Stimulated activated CD8-positive, alpha-beta memory T cell treated with anti-CD3 and anti-CD28 coated beads, Interleukin-7, amount 100 ng/mL, for 48 hours (primary cell): ENCODE measurements at regions not wholly inside any gene's neighbourhood (a gene's known extent, or its start where the extent isn't known, plus 50 kb on each side); places are given as distances from the start of the nearest gene placed in this dataset.

ENCODE experiments used
- DNase-seq, 2 donors: peaks; one replicate each; pipeline ENCODE4 v3.0.0-alpha.2; 2020; ENCODE audit warnings: low read depth in 1 of 2; ENCODE audit errors: extremely low read depth in 1 of 2

DNA sequence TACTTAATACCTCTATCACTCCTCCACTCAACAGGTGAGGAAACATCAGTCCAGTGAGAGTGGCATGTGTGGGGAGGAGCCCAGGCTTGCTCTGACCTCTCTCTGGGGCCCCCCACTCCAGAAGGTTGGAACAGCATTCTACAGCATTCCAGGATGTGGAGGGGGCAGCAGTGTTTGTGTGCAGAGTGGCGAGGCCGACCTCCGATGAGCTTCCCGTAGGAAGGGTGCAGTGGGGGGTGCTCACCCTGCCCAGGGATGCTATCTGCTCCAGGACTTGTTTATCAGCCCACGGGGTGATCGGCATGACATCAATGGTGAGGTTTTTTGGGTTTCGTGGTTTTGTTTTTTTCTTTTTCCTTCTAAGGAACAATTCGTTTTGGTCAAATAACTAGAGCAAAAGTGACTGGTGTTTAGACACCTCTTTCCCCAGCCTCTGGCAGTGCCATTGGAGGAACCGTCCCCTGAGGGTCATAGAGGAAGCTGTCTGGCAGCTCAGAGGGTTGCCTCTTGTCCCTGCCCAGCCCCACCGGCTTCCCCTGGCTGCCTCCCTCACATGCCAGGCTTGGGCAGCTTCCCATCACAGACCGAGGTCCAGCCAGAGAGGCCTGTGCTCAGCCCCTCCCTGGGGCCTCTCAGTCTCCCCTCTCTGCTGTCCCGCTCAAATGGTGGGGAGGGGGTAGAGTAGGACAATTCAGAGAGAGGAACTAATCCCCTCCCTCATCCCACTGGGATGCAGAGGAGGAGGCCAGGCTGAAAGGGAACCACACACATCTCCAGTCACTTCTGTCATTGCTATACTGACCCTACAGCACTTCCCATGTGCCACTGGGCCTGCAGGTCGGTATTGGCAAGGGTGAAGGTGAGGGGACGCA is 96.5 kb downstream of the ZFP36L2 start:
- peak in 1 of 2 donors; percentile 34 for DNase-seq

DNA sequence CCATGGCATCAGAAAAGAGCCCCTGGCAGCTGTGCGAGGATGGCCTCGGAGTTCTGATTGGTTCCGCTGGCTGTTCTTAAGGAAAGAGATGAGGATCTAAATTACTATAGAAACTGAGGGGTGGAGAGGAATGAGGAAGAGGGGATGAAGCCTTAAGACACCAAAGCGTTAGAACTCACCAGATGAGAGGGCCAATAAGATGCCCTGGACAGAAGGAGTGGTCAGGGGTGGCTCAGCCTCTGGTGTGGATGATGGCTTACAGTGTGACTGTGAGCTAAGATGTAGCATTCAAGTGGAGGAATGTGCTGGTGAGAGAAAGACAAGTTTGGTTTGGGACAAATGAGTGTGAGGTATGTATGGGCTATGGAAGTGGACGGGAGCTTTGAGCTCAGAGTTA is 97.8 kb downstream of the ZFP36L2 start:
- DNase-seq: no peak

GRCh38 chr2:43127941-43128558 is 98.4 kb downstream of the ZFP36L2 start:
- DNase-seq: no peak

DNA sequence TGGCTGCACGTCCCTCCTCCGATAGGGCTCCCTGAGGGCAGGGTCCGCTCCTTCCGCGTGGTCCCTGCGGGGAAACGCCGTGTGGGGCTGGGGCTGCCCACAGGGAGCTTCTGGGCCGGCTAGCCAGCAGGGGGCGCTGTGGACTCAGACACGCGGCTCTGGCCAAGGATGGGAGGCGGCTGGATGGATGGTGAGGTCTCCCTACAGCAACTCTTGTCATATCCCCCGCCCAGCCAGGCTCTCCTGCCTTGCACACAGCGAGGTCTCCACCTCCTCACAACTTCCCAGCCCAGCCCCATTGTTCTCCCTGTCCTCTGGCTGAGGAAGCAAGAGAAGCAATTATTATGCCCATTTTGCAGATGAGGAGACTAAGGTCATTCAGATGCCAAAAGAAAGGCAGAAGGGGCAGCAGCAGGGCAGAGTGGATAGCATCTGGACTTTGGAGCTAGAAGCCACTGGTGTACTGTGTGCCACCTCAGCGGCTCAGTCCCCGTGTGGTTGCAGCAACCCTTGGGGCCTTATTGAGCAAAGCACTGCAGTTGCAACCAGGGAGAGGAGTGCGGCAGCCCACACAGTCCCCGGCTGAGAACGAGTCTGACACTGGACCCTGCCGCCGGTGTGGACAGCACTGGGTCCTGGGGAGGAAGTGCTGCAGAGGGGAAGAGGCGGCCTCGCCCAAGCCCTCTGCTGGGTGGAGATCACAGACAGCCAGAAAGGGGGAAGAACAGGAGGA is 99.0 kb downstream of the ZFP36L2 start:
- DNase-seq: peak; percentile 67 to 86

DNA sequence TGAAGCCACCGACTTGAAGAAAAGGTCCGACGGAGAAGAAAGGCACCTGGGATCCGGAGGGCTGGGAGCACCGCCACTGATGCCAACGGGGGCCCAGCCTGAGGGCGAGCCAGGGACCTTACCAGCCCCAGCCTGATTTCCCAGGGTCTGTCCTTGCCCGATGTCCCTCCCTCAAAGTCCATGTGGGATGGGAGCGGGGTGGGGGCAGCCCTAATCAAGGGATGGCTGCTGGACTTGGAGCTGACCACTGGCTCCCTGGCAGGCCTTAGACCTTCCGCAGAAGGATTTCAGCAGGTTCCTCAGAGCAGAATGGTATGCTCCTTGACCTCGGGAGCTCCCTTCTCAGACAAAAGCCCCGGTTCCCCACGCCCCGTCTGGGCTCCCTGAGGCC is 99.6 kb downstream of the ZFP36L2 start:
- no peak for DNase-seq

DNA sequence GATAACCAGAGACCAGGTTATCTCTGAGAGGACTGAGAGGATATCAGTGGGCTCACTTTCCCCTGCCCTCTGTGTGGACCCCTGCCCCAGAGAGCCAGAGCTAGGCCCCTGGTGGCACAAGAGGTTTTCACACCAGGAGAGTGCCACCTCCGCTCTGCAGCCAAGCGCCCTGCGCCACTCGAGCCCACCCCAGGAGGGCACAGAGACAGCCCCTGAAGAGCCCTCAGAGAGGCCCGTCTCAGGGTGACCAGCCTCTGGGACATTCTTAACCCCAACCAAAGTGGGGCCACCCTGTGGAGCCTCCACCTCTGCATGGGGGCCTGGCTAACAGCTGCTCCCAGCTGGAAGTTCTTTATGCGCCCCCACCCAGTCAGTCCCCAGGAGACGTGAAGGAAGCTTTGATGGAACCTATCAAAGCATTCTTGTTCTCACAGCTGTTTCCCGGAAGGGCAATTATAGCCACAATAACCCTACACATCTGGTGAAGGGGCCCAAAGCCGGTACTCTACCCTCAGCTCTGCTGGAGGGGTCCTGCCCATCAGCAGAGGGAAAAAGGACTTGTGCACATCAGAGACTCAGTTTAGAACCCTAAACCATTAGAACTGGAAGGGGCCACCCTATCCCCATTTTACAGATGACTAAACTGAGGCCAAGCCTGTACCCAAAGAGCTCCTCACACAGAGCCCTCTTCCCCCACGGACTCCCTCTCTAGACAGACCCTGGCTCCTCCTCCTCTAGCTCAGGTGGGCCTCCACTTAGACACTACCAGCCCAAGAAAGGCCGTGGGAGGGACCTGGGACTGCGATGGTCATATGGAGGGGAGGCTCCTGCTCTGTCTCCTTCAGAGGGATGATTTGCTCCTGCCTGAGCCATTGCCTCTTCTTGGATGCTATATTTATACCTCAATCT is 101.1 kb downstream of the ZFP36L2 start:
- DNase-seq: no peak

DNA sequence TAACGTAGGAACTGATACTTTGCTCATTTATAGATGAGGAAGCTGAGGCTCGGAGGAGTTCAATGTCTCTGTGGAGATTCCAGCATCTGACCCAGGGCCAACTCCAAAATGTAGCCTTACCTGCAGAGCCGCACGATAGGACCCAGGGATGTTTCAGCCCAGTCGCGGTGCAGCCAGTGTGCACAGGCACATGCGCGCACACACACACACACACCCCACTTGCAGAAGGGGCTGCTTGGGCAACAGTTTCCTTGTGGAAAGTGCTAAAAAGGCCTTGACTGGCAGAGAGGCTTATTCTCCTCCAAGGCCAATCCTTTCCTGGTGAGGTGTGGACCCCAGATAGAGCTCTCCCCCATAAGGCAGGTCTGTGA is 101.7 kb downstream of the ZFP36L2 start:
- DNase-seq: no peak

DNA sequence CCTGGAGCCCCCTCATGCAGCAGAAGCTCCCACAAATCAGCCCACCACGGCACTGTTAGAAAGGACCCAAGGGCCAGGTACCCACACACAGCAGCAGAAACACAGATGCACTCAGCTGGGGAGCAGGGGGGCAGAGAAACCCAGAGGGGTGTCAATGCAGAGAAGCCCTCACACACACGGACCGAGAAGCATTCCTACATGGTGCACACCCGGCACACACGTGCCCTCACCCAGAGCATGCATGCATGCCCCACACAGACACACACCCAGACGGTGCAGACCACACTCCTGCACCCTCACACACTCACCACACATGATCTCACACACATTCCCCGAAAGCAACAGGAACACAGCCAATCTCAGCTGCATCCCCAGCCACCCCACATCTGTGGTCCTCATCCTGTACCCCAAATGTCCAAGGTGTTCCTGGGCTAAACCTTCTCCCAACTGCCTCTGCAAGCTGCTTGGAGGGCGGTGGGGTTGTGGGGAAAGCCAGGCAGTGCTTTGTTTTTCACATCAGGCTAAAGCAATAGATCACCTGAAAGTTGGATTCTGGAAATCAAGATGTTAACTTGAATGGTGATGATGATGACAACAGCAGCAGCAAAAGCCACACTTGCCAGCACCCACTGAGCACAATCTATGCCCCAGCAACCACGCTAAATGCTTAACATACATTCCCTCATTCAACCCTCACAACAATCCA is 102.3 kb downstream of the ZFP36L2 start:
- no peak for DNase-seq

- no peak for DNase-seq
These were observed 102.9 kb downstream of the ZFP36L2 start for GRCh38 chr2:43123486-43123885.

- no peak for DNase-seq
These were observed 103.4 kb downstream of the ZFP36L2 start for GRCh38 chr2:43123028-43123427.

DNA sequence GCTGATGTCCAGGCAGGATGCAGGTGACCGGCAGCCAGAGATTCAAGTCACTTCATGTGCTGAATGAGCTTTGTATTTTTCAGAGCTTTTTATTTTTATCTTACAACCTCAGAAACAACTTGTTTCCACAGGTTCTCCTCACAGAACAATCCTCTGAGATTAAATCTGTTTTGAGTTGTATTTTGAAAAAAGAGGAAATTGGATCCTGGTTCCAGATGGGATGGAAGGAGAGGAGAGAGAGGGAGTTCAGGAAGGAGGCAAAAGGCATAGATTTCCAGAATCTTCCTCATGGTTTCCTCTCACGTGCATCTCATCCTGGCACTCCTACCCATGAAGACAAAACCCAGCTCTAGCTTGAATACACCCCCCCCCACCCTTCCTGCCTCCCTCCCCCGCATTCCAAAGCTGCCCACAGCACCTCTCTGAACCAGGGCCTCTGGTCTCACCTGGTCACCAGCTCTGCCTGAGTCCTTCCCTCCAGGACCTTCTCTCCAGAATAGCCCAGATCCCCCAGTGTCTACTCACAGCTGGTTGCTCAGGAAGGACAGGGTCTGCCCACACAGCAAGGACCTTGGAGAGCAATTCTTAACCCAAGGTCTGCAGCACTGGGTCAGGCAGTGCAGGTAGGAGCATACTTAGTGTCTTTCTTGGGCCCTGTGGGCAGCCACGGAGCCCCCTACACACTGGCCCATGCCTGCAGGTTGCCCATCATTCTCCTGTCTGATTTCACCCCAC is 104.7 kb downstream of the ZFP36L2 start:
- no peak for DNase-seq

GRCh38 chr2:43119303-43119702 is 107.1 kb downstream of the ZFP36L2 start:
- no peak for DNase-seq

DNA sequence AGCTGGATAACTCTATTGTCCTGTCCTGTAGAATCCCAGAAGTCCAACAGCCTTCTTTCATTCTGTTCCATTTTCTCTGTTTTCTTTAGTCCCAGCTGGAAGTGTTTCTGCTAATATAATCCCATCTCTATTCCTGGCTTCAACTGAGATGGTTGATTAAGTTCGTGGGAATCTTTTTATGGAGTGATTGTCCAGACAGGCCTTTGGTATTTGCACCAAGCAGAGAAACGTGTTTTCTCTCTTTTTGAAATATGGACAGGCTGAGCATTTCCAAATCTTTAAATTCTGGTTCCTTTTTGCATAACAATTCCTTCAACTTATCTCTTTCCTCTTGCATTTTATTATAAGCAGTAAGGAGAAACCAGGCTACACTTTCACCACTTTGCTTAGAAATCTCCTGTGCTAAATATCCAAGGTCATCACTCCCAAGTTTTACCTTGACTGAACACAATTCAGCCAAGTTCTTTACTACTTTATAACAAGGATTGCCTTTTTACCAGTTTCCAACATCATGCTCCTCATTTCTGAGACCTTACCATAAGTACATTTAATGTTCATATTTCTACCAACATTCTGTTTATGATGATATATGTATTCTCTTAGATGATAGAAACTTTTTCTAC is 108.8 kb downstream of the ZFP36L2 start:
- no peak for DNase-seq

- no peak for DNase-seq
These were observed 109.4 kb downstream of the ZFP36L2 start for GRCh38 chr2:43116988-43117387.

DNA sequence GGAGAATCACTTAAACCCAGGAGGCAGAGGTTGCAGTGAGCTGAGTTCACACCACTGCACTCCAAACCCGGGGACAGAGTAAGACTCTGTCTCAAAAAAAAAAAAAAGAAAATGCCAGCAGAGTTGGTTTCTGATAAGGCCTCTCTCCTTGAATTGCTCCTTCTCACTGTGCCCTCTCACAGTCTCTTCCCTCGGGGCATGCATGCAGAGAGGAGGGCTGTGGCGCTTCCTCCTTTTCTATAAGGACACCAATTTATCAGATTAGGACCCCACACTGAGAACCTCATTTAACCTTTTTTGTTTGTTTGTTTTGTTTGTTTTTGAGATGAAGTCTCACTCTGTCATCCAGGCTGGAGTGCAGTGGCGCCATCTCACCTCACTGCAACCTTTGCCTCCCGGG is 110.5 kb downstream of the ZFP36L2 start:
- no peak for DNase-seq

- no peak for DNase-seq
These were observed 112.2 kb downstream of the ZFP36L2 start for GRCh38 chr2:43114210-43114609.

GRCh38 chr2:43111788-43112554 is 114.4 kb downstream of the ZFP36L2 start:
- no peak for DNase-seq

DNA sequence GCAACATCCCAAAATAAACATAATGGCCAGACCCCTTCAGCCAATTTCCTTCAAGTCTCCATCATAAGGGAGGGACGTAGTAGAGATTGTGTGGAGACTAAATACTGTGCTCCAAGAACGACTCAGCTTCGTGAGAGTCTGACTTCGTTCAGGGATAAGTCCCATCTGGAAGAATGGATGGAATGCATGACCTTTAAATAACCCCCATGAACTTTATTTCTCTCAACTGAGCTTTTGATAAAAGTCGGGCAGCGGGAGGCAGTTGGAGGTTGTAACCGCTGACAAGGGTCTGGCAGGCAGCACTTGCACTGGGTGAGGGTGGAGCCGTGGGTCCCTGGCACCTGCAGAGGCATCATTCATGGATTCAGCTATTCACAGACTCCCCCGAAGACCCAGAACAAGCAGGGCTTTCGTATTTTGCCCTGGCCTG is 115.9 kb downstream of the ZFP36L2 start:
- no peak for DNase-seq
